Heart left ventricle (tissue), 13 donors: ENCODE measurements at regions not wholly inside any gene's neighbourhood (a gene's known extent, or its start where the extent isn't known, plus 50 kb on each side); places are given as distances from the start of the nearest gene placed in this dataset.

Source experiments
- POLR2A ChIP-seq, 2 donors: fragments of 450-650 bp; IDR thresholded peaks; one replicate each; pipeline ENCODE4 v1.6.1; 2017; ENCODE audit warnings: antibody characterized with exemption in 2 of 2, mild to moderate bottlenecking in 2 of 2, moderate library complexity in 2 of 2
- TF ChIP-seq, protein P1 (sequence below), 12 donors: fragments of 200-600 bp; sonication (generic) in 4 of 12; IDR thresholded peaks; one replicate each; pipeline versions ENCODE4 v1.5.0 to v1.8.0; 2018 to 2022; ENCODE audit warnings: antibody characterized with exemption in 12 of 12, mild to moderate bottlenecking in 5 of 12
- donor health status: ischemic (EF 13 %, LVEDD 7.1; RV severe dilation, severe dysfunction).
- donor health status: DM: no; HTN: yes; CAD: no.
- donor health status: DM: no; HTN: no; CAD: no.
- donor health status: ischemic (EF 25% LVEDD 6.9; RV normal size, moderate dysfunction).
- donor health status: ischemic (EF 25% LVEDD 5.7; RV mildly dilated, moderate dysfunction).
- donor health status: ischemic (EF 35%, LVEDD 5.7; RV mildly dilated, moderate dysfunction).
- donor health status: nonischemic (EF 11% LVEDD 7.7; RV severe dilation, severe dysfunction).
- donor health status: DM: yes; HTN: yes; CAD: no.
- donor health status: PGD.
- donor health status: ischemic (EF 29% LVEDD 5.4; RV normal size, mild dysfunction).
- donor health status: nonischemic (EF 23%, LVEDD 6.1; RV moderate dilation, normal function).

DNA sequence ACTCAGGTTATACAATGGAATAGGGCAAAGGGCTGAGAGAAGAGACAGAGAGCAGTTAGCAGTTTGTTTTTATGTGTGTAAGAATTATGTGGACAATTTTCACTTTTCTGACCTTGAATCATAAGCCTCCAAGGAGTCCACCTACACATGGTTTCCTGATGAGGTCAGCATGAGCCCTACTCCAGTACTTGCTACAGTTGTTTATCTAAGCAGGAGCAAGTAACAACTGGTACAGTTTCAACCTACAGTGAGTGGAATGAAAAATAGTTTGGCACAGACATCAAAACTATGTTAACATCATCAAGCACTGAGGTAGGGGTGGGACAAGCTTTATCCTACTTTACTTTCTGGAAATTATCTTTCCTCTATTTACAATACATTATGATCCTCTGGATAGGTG is 426.7 kb upstream of the ID4 start:
- TF ChIP-seq, protein P1, sequence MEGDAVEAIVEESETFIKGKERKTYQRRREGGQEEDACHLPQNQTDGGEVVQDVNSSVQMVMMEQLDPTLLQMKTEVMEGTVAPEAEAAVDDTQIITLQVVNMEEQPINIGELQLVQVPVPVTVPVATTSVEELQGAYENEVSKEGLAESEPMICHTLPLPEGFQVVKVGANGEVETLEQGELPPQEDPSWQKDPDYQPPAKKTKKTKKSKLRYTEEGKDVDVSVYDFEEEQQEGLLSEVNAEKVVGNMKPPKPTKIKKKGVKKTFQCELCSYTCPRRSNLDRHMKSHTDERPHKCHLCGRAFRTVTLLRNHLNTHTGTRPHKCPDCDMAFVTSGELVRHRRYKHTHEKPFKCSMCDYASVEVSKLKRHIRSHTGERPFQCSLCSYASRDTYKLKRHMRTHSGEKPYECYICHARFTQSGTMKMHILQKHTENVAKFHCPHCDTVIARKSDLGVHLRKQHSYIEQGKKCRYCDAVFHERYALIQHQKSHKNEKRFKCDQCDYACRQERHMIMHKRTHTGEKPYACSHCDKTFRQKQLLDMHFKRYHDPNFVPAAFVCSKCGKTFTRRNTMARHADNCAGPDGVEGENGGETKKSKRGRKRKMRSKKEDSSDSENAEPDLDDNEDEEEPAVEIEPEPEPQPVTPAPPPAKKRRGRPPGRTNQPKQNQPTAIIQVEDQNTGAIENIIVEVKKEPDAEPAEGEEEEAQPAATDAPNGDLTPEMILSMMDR (IDR thresholded peaks at IDR 0.05): no peak
- no peak for TF ChIP-seq POLR2A (IDR thresholded peaks at IDR 0.05)
